ENCODE measurements at regions not wholly inside any gene's neighbourhood (a gene's known extent, or its start where the extent isn't known, plus 50 kb on each side); places are given as distances from the start of the nearest gene placed in this dataset.

DNA sequence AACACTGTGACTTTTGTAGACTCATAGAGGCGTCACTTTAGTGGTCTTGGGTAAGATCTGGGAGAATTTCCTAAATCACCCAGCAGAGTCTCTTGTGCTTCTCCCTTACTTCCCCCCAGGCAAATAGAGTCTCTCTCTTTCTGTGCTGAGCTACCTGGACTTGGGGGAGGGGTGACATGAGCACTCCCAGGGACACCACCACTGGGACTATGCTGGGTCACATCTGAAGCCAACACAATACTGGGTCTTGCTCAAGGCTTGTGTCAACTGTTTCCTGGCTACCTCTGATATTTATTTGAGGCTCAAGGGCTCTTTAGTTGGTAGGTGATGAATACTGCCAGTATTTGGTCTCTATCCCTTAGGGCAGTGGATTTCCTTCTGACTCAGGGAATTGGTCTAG, 214.6 kb upstream of the TPK1 start:
- TF ChIP-seq, protein P1, sequence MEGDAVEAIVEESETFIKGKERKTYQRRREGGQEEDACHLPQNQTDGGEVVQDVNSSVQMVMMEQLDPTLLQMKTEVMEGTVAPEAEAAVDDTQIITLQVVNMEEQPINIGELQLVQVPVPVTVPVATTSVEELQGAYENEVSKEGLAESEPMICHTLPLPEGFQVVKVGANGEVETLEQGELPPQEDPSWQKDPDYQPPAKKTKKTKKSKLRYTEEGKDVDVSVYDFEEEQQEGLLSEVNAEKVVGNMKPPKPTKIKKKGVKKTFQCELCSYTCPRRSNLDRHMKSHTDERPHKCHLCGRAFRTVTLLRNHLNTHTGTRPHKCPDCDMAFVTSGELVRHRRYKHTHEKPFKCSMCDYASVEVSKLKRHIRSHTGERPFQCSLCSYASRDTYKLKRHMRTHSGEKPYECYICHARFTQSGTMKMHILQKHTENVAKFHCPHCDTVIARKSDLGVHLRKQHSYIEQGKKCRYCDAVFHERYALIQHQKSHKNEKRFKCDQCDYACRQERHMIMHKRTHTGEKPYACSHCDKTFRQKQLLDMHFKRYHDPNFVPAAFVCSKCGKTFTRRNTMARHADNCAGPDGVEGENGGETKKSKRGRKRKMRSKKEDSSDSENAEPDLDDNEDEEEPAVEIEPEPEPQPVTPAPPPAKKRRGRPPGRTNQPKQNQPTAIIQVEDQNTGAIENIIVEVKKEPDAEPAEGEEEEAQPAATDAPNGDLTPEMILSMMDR (IDR thresholded peaks at IDR 0.05; ENCODE audit: low read depth, low read length) = no peak
- TF ChIP-seq EZH2phosphoT487 (IDR thresholded peaks at IDR 0.05; ENCODE audit: low read depth) = no peak
